NT2/D1 (cell line): ENCODE measurements at regions not wholly inside any gene's neighbourhood (a gene's known extent, or its start where the extent isn't known, plus 50 kb on each side); places are given as distances from the start of the nearest gene placed in this dataset.

ENCODE experiments used
- SUZ12 ChIP-seq: IDR thresholded peaks from 2 replicates; pipeline ENCODE4 v1.6.1; 2011; ENCODE audit not compliant: insufficient read length, insufficient read depth; ENCODE audit errors: extremely low read depth
- YY1 ChIP-seq: IDR thresholded peaks from 2 replicates; pipeline ENCODE4 v1.6.1; 2011; ENCODE audit not compliant: insufficient read length, insufficient read depth

- TF ChIP-seq SUZ12 (no peak), YY1 (no peak)
Observed at GRCh38 chr5:167150661-167151060, 1140.8 kb upstream of the WWC1 start.
